HCT116 (cell line): ENCODE measurements at regions not wholly inside any gene's neighbourhood (a gene's known extent, or its start where the extent isn't known, plus 50 kb on each side); places are given as distances from the start of the nearest gene placed in this dataset.

Source experiments
- ATAC-seq: fragments of 200-7000 bp; cut with Tn5 transposase; 2 replicates; pipeline ENCODE4 v1.9.1; 2020; ENCODE audit warnings: mild to moderate bottlenecking, moderate library complexity
- BruUV-seq: library from RNA; stranded (reverse); fragments of 400-500 nt; replicated peaks from 2 replicates; lab custom pipeline; 2021; lab: Mats Ljungman, UMichigan
- CTCF ChIA-PET: fragments of 300-600 bp; sonication (Branson Sonifier 250); formaldehyde crosslinking; loops from one replicate; lab custom pipeline; 2021; ENCODE audit warnings: antibody characterized with exemption; lab: Charles Lee
- POLR2A ChIA-PET: fragments of 300-600, 350-600 bp; sonication (Branson Sonifier 250); formaldehyde crosslinking; loops from one replicate; lab custom pipeline; 2021; ENCODE audit warnings: antibody characterized with exemption; lab: Charles Lee
- RAD21 ChIA-PET, 2 experiments: fragments of 300-600 bp; sonication (Branson Sonifier 250); formaldehyde crosslinking; loops; one replicate each; lab custom pipeline; 2023; ENCODE audit warnings: low total read pairs in 2 of 2; ENCODE audit not compliant: uncharacterized antibody in 2 of 2, unreplicated experiment in 2 of 2, low non-redundant PET in 1 of 2; lab: Charles Lee
- DNase-seq: peaks from one replicate; pipeline ENCODE4 v3.0.0-alpha.2; 2010; ENCODE audit warnings: low read depth, low spot score
- H2AFZ ChIP-seq: fragments of 200-600 bp; shearing (Covaris generic), sonication (generic); 2 replicates; pipeline ENCODE4 v1.6.1; 2017; ENCODE audit warnings: low read depth, mixed run types, mixed read lengths, antibody characterized with exemption, low read length; ENCODE audit not compliant: poor library complexity, severe bottlenecking
- H3K27ac ChIP-seq: 2 replicates; pipeline ENCODE4 v1.5.1; 2012; ENCODE audit warnings: low read depth, low read length
- H3K27me3 ChIP-seq: fragments of 200-600 bp; sonication (generic); 2 replicates; pipeline ENCODE4 v1.6.1; 2016; ENCODE audit warnings: mixed run types, low read length, mixed read lengths; ENCODE audit not compliant: insufficient read depth
- H3K36me3 ChIP-seq, 2 experiments: fragments of 200-500 bp in 1 of 2; fragments of 200-600 bp in 1 of 2; sonication (Bioruptor generic) in 1 of 2; sonication (generic) in 1 of 2; 2 replicates each; pipeline versions ENCODE4 v1.5.1 to v1.6.1; 2014 to 2016; ENCODE audit warnings: low read length in 2 of 2, inconsistent platforms in 1 of 2, mixed read lengths in 1 of 2, mixed run types in 1 of 2; ENCODE audit not compliant: insufficient read depth in 2 of 2, control insufficient read depth in 1 of 2
- H3K4me1 ChIP-seq, 2 experiments: fragments of 200-600 bp in 1 of 2; sonication (generic) in 1 of 2; 2 replicates each; pipeline versions ENCODE4 v1.5.1 to v1.6.1; 2012 to 2017; ENCODE audit warnings: low read length in 2 of 2, inconsistent platforms in 1 of 2, mild to moderate bottlenecking in 1 of 2, mixed read lengths in 1 of 2, mixed run types in 1 of 2, moderate library complexity in 1 of 2; ENCODE audit not compliant: insufficient read depth in 2 of 2, control insufficient read depth in 1 of 2
- H3K4me2 ChIP-seq: fragments of 200-600 bp; sonication (generic); 2 replicates; pipeline ENCODE4 v1.6.1; 2017; ENCODE audit warnings: mixed run types, low read length, mixed read lengths
- H3K4me3 ChIP-seq, 2 experiments: fragments of 200-600 bp in 1 of 2; sonication (generic) in 1 of 2; replicated peaks in 1 of 2; 2 replicates each; pipeline ENCODE4 v1.5.1; 2011 to 2016; ENCODE audit warnings: low read length in 2 of 2, control low read depth in 1 of 2, low read depth in 1 of 2, mild to moderate bottlenecking in 1 of 2, mixed read lengths in 1 of 2, mixed run types in 1 of 2
- H3K79me2 ChIP-seq: fragments of 200-600 bp; sonication (generic); 2 replicates; pipeline ENCODE4 v1.6.1; 2017; ENCODE audit warnings: mild to moderate bottlenecking, mixed run types, low read length, moderate library complexity, mixed read lengths; ENCODE audit not compliant: insufficient read depth
- H3K9ac ChIP-seq: fragments of 200-600 bp; sonication (generic); 2 replicates; pipeline ENCODE4 v1.6.1; 2016; ENCODE audit warnings: low read length, mixed read lengths
- H3K9me2 ChIP-seq: fragments of 200-600 bp; sonication (generic), shearing (Covaris generic); 2 replicates; pipeline ENCODE4 v1.6.1; 2017; ENCODE audit warnings: mixed run types, mild to moderate bottlenecking, moderate library complexity; ENCODE audit not compliant: insufficient read depth
- H3K9me3 ChIP-seq, 2 experiments: fragments of 200-500 bp in 1 of 2; fragments of 200-600 bp in 1 of 2; sonication (Bioruptor generic) in 1 of 2; sonication (generic) in 1 of 2; 2 replicates each; pipeline ENCODE4 v1.6.1; 2014 to 2017; ENCODE audit warnings: low read length in 2 of 2, mixed read lengths in 2 of 2, inconsistent platforms in 1 of 2, low read depth in 1 of 2, mild to moderate bottlenecking in 1 of 2, mixed run types in 1 of 2, moderate library complexity in 1 of 2; ENCODE audit not compliant: control insufficient read depth in 1 of 2, insufficient read depth in 1 of 2
- H4K20me1 ChIP-seq: fragments of 200-600 bp; sonication (generic), shearing (Covaris generic); 2 replicates; pipeline ENCODE4 v1.6.1; 2017; ENCODE audit warnings: mixed run types, mild to moderate bottlenecking, moderate library complexity; ENCODE audit not compliant: insufficient read depth
- CTCF ChIP-seq, 3 experiments: fragments of 200-600 bp in 1 of 3; sonication (generic) in 1 of 3; IDR thresholded peaks in 2 of 3; conservative IDR thresholded peaks in 1 of 3; 2 replicates each; pipeline ENCODE4 v1.5.1; 2012 to 2017; ENCODE audit warnings: low read depth in 2 of 3, low read length in 2 of 3, antibody characterized with exemption in 1 of 3, borderline replicate concordance in 1 of 3, control low read depth in 1 of 3, mild to moderate bottlenecking in 1 of 3, mixed read lengths in 1 of 3, mixed run types in 1 of 3, moderate library complexity in 1 of 3; ENCODE audit not compliant: insufficient read depth in 1 of 3
- EGR1 ChIP-seq: IDR thresholded peaks from 2 replicates; pipeline ENCODE4 v1.6.1; 2012; ENCODE audit warnings: low read depth
- FOSL1 ChIP-seq: IDR thresholded peaks from 2 replicates; pipeline ENCODE4 v1.6.1; 2012; ENCODE audit warnings: low read depth
- JUND ChIP-seq: IDR thresholded peaks from 2 replicates; pipeline ENCODE4 v1.6.1; 2012
- POLR2A ChIP-seq: IDR thresholded peaks from 2 replicates; pipeline ENCODE4 v1.7.0; 2011; ENCODE audit warnings: borderline replicate concordance; ENCODE audit not compliant: insufficient read depth, insufficient read length; ENCODE audit errors: extremely low read depth
- RAD21 ChIP-seq: IDR thresholded peaks from 2 replicates; pipeline ENCODE4 v1.6.1; 2012; ENCODE audit warnings: low read depth, mild to moderate bottlenecking
- SIN3A ChIP-seq: IDR thresholded peaks from 2 replicates; pipeline ENCODE4 v1.6.1; 2012; ENCODE audit warnings: low read depth
- SP1 ChIP-seq: IDR thresholded peaks from 2 replicates; pipeline ENCODE4 v1.6.1; 2012; ENCODE audit warnings: low read depth
- SRF ChIP-seq: IDR thresholded peaks from 2 replicates; pipeline ENCODE4 v1.6.1; 2012; ENCODE audit warnings: low read depth
- YY1 ChIP-seq: IDR thresholded peaks from 2 replicates; pipeline ENCODE4 v1.6.1; 2011; ENCODE audit warnings: low read length, low read depth, moderate library complexity, mild to moderate bottlenecking; ENCODE audit not compliant: insufficient replicate concordance; ENCODE audit errors: extremely low read depth
- ZBTB33 ChIP-seq: IDR thresholded peaks from 2 replicates; pipeline ENCODE4 v1.6.1; 2011; ENCODE audit warnings: mild to moderate bottlenecking, low read length, moderate library complexity; ENCODE audit not compliant: insufficient replicate concordance; ENCODE audit errors: extremely low read depth
- ZNF274 ChIP-seq: fragments of 200-500 bp; sonication (Bioruptor generic); IDR thresholded peaks from 2 replicates; pipeline ENCODE4 v1.6.1; 2014; ENCODE audit warnings: mild to moderate bottlenecking, low read depth, low read length, inconsistent platforms
- intact Hi-C: fragments of 100-400 bp; cut with micrococcal nuclease; formaldehyde crosslinking; loops from 2 replicates; pipeline ENCODE4 v1.10.0; 2022

GRCh38 chr2:238511614-238511950 is 84.9 kb downstream of the ASB1 start:
- H3K27me3 ChIP-seq, result 0 out of 2 replicates have a peak, but pooled peaks cover 5% of the 10 kb centered on the region
- RAD21 ChIA-PET, result no interaction called here
- intact Hi-C loops, result no loop called here

GRCh38 chr2:238512247-238512867 is 85.6 kb downstream of the ASB1 start:
- no peak overlapping the region for H3K9ac ChIP-seq
- ChIA-PET POLR2A (no interaction called here), RAD21 (no interaction called here), CTCF (interaction anchor here (1.7 to 2.4 kb wide), 2 partner anchors 142 to 273 kb away, joined by 5 to 11 read pairs; no protein-coding TSS in a partner anchor)
- H3K79me2 ChIP-seq, result no peaks in the 10 kb centered on the region
- H2AFZ ChIP-seq, result no peak overlapping the region
- no peaks in the 10 kb centered on the region for H3K4me1 ChIP-seq
- H3K4me2 ChIP-seq, result no peak overlapping the region
- no peaks in the 10 kb centered on the region for H3K9me2 ChIP-seq
- no peak overlapping the region for H3K27ac ChIP-seq
- 0 out of 4 replicates have a peak, but pooled peaks cover 3 to 4% of the 10 kb centered on the region in 2 experiments for H3K9me3 ChIP-seq
- H3K4me3 ChIP-seq, result no peak overlapping the region
- ATAC-seq (no peak), DNase-seq (no peak)
- H3K36me3 ChIP-seq, result no peaks in the 10 kb centered on the region
- intact Hi-C loops, result no loop called here
- BruUV-seq, result no TSS peak
- no peaks in the 10 kb centered on the region for H4K20me1 ChIP-seq
- 0 out of 2 replicates have a peak, but pooled peaks cover 5% of the 10 kb centered on the region for H3K27me3 ChIP-seq
- no peak for TF ChIP-seq SRF
- no peak for TF ChIP-seq CTCF (IDR thresholded peaks at IDR 0.05 in 2 of 3, conservative IDR thresholded peaks at IDR 0.05 in 1 of 3; ENCODE audit: borderline replicate concordance in 1 of 3, insufficient read depth in 1 of 3, low read depth in 2 of 3, low read length in 2 of 3)
- TF ChIP-seq POLR2A, result no peak
- TF ChIP-seq ZBTB33, result no peak
- no peak for TF ChIP-seq SP1
- no peak for TF ChIP-seq RAD21
- TF ChIP-seq JUND, result no peak
- no peak for TF ChIP-seq YY1
- TF ChIP-seq FOSL1, result no peak

More at GRCh38 chr2:238511614-238511950, 84.9 kb downstream of the ASB1 start:
- ChIA-PET POLR2A (no interaction called here), CTCF (no interaction called here)
- no peaks in the 10 kb centered on the region for H3K79me2 ChIP-seq
- no peak overlapping the region for H3K9ac ChIP-seq
- no peak overlapping the region for H2AFZ ChIP-seq
- H3K27ac ChIP-seq, result no peak overlapping the region
- no peaks in the 10 kb centered on the region for H3K4me1 ChIP-seq
- no peaks in the 10 kb centered on the region for H3K9me2 ChIP-seq
- DNase-seq (no peak), ATAC-seq (no peak)
- H4K20me1 ChIP-seq, result no peaks in the 10 kb centered on the region
- TF ChIP-seq JUND, result no peak
- TF ChIP-seq POLR2A, result no peak
- TF ChIP-seq YY1, result no peak
- TF ChIP-seq SIN3A, result no peak
- no peak for TF ChIP-seq ZNF274
- TF ChIP-seq EGR1, result no peak
- no TSS peak for BruUV-seq
- H3K4me2 ChIP-seq, result no peak overlapping the region
- no peaks in the 10 kb centered on the region for H3K36me3 ChIP-seq
- H3K9me3 ChIP-seq, result 0 out of 4 replicates have a peak, but pooled peaks cover 0 to 1% of the 10 kb centered on the region in 2 experiments
- no peak overlapping the region for H3K4me3 ChIP-seq
